NCI-H2107 treated with DMSO at 0.1 percent for 48 hours (cell line): ENCODE measurements at regions not wholly inside any gene's neighbourhood (a gene's known extent, or its start where the extent isn't known, plus 50 kb on each side); places are given as distances from the start of the nearest gene placed in this dataset.
"Not testable (repeated sequence)": the region's sequence is repeated elsewhere in the genome, so short reads cannot be mapped to it uniquely, and the experiment has no call there.

Source experiments
- DNase-seq: peaks from one replicate; lab custom pipeline; 2025; ENCODE audit not compliant: unreplicated experiment; lab: John Stamatoyannopoulos, UW

GRCh38 chr9:102740578-102740977 lies 254.6 kb upstream of the CYLC2 start:
- no peak for DNase-seq

DNA sequence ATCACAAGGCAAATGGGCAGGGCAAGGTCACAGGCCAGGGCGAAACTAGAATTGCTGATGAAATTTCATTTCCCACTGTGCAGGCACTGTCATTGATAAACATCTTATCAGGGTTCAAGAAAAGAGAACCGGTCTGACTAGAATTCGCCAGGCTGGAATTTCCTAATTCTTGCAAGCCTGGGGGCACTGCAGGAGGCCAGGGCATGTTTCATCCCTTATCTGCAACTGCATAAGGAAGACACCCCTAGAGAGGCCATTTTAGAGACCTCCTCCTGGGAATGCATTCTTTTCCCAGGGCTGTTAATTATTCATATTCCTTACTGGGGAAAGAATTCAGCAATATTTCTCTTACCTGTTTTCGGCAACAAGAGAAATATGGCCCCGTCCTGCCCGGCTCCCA lies 266.2 kb upstream of the CYLC2 start:
- DNase-seq, result no peak

DNA sequence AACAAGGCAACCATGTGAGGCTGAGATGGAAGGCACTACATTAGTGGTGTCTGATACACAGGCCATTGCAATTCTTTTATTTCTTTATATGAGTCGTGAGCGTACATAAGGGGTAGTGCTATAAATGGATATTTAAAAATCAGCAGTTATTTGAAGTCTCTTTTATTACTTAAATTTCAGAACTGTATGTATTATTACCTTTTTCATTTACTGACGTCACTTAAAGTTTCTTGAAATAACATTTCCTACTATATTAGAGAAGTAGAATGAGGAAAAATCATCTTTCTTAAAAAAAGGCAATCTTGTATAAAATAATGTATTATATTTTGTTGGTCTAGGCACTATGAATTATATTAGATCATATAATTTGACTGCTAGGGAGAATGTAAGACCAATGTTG lies 280.9 kb upstream of the CYLC2 start:
- no peak for DNase-seq

DNA sequence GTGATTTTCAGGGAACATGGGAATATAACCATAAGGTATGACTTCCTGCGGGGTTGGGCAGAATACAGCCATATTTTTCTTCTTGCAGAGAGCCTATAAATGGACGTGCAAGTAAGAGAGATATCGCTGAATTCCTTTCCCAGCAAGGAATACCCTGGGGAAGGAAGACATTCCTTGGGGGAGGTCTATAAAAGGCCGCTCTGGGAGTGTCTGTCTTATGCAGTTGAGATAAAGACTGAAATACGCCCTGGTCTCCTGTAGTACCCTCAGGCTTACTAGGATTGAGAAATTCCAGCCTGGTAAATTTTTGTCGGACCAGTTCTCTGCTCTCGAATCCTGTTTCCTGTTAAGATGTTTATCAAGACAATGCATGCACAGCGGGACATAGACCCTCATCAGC lies 282.2 kb upstream of the CYLC2 start:
- DNase-seq, result not testable (repeated sequence)

DNA sequence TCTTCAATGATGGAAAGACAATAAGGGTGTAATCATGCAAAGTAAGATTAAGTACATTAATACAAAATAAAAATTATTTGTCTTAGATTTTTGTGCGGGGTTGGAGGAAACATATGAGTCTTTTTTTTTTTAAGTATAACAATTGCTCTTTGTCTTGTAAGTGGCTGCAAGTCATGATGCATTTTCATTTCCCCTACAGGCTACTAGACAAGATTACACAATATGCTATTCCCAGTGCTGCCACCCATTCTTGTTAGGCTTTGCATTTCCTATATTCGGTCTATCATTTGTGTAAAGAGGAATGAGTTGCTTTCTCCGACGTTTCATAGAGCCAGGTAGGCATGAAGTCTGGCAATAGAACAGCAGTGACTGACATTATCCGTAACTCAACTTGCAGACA lies 294.2 kb upstream of the CYLC2 start:
- no peak for DNase-seq

- DNase-seq, result no peak
Observed at GRCh38 chr9:102669220-102669619, 325.9 kb upstream of the CYLC2 start.

GRCh38 chr9:102652471-102652870 lies 342.7 kb upstream of the CYLC2 start:
- DNase-seq, result no peak

DNA sequence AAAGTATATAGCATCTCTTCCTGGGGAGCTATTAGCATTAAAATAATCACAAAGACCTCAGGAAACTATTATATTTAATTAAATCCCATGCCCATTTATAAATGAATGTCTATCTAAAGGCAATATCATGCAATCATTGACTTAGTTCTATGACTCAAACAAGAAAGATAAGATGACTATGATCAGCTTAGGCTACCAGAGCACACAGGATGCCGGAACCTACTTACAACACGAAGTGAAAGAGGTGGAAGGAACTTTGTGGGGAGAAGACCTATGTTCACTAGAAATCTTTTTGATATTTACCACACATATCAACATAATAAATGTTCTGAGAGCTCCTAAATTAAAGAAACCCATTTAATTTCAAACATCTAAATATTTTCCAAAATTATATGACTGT lies 344.2 kb upstream of the CYLC2 start:
- no peak for DNase-seq

GRCh38 chr9:102642651-102643050 lies 352.5 kb upstream of the CYLC2 start:
- DNase-seq, result no peak

GRCh38 chr9:102631559-102631958 lies 363.6 kb upstream of the CYLC2 start:
- no peak for DNase-seq

- DNase-seq, result no peak
Observed at GRCh38 chr9:102609461-102609860, 385.7 kb upstream of the CYLC2 start.

- not testable (repeated sequence) for DNase-seq
Observed at GRCh38 chr9:102603198-102604195, 391.6 kb upstream of the CYLC2 start.

DNA sequence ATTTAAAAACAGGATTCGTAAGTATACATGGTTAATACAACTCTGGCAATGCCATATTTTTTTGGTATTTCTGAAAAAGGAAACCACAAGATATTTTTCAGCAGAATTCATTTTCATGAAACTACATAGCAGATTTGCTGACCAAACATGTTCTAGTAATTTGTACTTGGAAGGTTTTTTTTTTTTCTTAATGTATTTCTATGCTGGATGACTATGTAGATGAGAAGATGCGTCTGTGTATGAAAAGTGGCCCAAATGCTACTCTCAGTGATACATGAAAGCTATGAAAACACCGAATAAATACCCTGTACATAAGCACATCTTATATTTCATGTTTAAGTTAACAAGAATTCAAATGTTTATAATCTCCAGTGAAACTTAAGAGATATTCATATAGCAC lies 400.9 kb upstream of the CYLC2 start:
- no peak for DNase-seq

GRCh38 chr9:102587281-102587680 lies 407.9 kb upstream of the CYLC2 start:
- no peak for DNase-seq

- DNase-seq, result no peak
Observed at GRCh38 chr9:102569436-102569835, 425.7 kb upstream of the CYLC2 start.

- no peak for DNase-seq
Observed at GRCh38 chr9:102551346-102551745, 443.8 kb upstream of the CYLC2 start.

DNA sequence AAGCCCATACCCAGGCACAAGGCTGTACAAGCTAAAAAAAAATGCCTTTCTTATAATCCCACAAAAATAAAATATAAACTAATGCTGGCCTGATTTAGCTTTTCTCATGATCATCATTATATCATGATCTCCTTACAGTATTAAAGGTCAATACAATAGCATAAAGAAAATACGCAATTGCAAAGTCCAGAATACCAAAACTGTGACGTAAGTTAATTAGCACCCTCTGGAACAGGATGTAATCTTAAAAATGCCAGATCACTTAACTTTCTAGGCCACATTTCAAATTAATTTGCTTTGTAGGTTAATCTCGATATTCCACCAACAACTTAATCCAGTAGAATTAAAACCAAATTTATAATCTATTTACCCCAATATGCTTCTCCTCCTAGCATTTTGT lies 444.2 kb upstream of the CYLC2 start:
- DNase-seq, result no peak

GRCh38 chr9:102550266-102550665 lies 444.9 kb upstream of the CYLC2 start:
- no peak for DNase-seq

- no peak for DNase-seq
Observed at GRCh38 chr9:102534031-102534430, 461.1 kb upstream of the CYLC2 start.

- DNase-seq, result no peak
Observed at GRCh38 chr9:102521097-102521755, 473.9 kb upstream of the CYLC2 start.

DNA sequence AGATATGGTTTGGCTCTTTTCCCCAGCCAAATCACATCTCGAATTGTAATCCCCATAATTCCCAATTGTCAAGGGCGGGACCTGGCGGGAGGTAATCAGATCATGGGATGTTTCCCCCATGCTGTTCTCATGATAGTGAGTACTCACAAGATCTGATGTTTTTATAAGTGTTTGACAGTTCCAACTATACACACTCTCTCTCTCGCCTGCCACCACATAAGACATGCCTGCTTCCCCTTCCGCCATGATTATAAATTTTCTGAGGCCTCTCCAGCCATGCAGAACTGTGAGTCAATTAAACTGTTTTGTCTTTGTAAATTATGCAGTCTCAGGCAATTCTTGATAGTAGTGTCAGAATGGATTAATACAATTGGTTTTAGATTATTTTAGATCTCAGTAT lies 475.7 kb upstream of the CYLC2 start:
- no peak for DNase-seq

DNA sequence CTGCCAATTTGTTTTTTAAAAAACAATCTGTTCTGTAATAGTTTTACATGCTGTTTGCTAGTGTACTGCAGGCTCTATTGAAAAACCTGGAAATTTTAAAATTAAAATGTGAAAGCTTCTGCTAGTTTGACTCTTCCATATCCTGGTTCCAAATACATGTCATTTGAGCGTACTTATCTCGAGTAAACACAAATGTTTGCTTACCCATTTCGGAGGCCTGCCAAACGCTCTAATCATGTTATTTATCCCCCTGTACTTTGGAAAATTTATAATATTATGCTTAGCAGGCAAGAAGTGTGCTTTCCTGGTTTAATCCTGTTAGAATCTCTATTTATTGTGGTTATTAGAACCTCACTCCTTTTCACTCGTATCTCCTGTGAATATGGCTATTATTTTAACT lies 476.8 kb upstream of the CYLC2 start:
- no peak for DNase-seq
